Activated CD4-positive, alpha-beta T cell treated with anti-CD3 and anti-CD28 coated beads, Interleukin-2, amount 50 U/mL, for 1 hour (primary cell): ENCODE measurements at regions not wholly inside any gene's neighbourhood (a gene's known extent, or its start where the extent isn't known, plus 50 kb on each side); places are given as distances from the start of the nearest gene placed in this dataset.

Source experiments
- DNase-seq: peaks from one replicate; pipeline ENCODE4 v3.0.0-alpha.2; 2020

DNA sequence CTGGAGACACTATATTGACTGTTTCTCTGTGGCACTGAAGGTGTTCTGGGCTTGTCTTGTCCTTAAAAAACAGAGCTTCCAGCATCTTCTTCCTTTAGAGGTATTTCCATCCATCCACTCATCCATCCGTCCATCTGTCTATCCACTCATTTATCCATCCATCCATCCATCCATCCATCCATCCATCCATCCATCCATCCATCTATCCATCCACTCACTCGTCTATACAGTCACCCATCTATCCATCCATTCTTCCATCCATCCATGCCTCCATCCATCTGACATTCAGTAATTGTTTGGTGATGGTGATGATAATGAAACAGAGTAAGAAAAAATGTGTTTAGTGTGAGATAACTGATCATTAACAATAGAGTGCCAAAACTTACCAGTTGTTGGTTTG, 334.8 kb downstream of the NSG2 start:
- DNase-seq, result no peak

DNA sequence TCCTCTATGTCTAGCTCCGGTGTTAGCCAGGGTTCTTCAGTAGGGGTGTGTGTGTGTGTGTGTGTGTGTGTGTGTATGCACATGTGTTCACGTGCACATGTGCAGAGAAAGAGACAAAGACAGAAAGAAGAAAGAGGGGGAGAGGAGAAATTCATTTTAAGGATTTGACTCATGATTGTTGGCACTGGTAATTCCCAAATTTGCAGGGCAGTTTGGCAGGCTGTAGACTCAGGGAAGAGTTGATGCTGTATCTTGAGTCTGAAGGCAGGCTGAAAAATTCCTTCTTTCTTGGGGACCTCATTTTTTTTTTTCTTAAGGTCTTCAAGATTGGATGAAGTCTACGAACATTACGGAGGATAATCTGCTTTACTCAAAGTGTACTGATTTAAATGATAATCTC, 335.7 kb downstream of the NSG2 start:
- DNase-seq, result no peak

DNA sequence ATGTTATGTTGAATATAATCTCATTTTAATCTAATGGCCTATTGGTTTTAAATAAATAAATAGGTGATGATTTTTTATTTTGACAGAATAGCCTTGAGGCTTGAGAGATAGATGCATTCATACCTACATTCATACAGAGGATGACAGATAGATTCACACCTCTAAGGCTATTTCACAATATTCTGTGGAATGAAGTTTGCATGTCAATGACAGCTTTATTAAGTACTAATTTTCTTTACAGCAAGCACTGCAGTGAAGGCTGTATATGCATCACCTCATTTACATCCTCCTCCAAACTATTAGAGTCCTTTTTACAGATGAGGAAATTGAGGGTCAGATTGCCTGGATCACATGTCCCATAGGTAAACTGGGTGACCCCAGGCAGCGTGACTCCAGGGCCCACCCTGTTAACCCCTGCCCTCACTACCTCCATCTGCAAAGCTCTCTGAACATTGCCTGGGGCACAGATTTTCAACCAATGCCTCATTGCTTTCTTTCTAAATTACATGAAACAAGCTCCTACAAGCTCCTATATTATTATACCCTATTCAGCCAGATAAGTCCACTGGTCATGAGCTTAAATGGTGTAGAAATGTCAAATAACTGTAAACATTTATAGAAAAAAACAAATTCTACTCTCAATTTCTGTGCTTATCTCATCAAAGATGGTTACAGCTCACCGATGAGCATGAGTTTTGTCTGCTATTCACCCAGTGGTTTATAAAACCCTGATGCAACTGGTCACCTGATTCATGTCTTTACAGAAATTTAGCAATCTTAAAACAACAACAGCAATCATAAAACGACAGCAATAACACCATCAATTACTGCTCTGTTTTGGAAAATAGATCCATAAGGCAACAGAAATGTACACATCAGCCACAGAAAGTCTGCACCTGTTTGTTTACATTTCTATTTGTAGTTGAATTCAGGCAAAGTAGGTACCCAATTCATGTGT, 338.0 kb downstream of the NSG2 start:
- DNase-seq, result no peak

DNA sequence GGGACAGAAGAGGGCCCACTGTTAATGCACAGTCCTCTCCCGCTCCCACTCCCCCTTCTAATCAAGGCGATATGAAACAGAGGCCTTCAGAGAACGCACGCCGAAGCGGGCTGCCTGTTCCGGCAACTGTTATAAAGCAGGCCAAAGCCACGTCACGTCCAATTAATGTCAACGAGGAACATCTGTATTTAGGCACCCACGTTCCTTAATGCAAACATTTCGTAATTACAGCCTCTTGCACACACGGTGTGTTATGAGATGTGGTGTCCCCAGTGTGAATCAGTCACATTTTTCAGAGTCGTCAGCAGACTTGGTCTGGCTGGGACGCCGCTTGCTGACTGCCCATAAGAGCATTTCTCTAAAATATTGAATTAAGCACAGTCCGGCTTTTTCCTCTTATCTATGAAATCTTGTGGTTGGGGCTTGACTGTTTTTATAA, 339.0 kb downstream of the NSG2 start:
- DNase-seq, result no peak

DNA sequence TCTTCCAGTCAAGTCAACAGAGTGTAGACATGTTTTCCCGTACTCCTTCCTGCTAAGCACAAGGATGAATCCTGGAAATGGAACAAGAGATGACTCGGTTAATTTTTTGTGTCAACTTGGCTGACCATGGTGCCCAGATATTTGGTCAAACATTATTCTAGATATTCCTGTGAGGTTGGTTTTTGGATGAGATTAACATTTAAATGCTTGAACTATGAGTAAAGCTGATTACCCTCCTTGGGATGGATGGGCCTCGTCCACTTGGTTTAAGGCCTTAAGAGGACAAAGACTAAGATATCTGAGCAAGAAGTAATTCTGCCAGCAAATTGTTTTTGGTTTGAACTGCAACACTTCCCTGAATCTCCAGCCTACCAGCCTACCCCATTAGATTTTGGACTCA, 338.1 kb upstream of the MSX2 start:
- no peak for DNase-seq

DNA sequence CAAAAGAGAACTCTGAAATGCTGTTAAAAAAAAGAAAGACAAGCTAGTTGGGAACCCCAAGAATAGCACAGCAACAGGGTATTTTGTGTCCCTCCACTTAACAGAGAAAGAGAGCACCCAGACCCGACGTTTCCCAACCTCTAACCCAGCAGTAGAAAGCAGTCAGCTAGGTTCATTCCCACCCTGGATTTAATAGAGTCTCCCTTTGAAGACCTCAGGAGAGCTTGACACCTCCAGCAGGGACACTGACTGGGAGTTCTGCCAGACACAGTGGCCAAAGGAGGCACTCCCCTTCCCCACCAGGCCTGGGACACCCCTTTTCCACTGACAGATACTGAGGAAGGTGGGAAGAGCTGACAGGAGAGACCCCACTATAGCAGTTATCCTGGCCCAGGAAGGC, 337.5 kb upstream of the MSX2 start:
- no peak for DNase-seq

DNA sequence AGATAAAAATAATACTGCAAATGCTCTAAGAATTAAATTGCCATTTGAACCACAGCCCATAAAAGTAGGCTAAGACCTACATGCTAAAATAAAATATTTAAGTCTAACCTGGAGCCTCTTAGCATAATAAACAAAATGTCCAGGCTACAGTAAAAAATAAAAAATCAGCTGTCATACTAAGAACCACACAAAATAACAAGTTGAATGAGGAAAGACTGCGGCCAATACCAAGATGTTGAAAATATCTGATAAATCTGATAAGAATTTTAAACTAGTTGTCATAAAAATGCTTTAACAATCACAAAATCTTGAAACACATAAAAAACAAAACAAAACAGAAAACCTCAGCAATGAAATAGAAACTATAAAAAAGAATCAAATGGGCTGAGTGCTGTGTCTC, 336.9 kb upstream of the MSX2 start:
- DNase-seq, result no peak

DNA sequence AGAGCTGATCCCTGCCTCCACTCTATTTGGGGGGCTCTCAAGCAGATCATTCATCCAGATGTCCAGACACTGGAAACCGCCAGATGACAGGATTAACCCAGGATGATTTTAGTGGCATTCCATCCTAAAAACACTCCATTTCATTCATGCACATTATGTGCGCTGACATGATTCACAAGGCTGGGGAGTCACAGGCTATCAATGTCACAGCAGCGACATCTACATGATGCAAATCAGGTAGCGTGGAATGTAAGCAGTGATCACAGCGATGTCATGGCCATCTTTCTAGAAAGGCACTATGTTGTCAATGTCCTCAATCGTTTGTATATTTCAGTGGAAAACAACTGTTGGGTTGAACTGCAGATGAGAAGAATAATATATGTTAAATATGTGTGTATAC, 331.5 kb upstream of the MSX2 start:
- DNase-seq, result no peak

DNA sequence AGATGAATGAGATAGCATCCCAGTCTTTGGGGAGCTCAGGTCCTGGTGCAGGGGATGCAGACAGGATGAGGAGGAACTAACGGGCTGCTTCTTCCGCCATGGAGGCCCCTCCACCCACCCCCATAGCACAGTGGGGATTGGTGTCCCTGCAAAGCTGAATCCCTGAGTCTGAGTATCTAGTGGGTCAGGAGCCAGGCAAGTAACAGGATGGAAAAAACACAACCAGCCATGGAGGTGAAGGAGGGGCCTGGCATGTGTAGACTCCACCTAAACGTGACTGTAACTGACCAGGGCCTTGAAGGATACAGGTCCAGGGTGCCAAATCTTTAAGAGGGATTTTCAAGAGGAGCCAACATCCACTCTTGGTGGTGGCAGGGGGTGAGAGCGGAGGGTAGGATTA, 327.8 kb upstream of the MSX2 start:
- no peak for DNase-seq

DNA sequence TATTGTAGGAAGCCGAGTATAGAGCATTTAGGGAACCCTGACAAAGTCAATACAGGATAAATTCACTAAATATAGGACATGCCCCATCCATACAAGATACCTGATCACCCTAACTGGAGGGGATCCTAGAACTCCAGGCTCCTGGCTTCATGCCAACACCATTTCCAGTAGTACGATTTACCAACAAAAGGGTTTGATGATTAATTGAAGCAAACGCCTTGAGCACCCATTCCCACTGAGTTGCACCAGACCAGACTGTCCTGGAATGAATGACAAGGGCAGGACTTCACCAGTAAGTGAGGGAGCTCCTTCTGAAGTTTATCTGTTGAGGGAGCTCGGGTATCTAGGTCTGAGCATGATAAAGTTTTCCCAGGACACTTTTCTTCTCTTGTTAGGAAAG, 327.2 kb upstream of the MSX2 start:
- no peak for DNase-seq

DNA sequence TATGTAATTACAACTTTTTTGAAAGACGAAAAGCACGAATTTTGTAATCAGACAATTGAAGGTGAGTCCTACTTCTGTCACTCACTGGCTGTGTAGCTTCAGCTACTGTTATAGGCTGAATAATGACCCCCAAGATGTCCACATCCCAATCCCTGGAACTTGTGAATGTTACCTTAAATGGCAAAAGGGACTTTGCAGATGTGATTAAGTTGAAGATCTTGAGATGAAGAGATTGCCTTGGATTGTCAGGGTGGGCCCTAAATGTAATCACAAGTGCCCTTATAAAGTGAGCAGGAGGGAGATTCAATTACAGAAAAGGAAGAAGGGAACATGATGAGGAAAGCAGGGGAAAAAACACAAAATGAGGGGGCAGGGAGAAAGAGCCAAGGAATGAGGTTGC, 326.2 kb upstream of the MSX2 start:
- no peak for DNase-seq

DNA sequence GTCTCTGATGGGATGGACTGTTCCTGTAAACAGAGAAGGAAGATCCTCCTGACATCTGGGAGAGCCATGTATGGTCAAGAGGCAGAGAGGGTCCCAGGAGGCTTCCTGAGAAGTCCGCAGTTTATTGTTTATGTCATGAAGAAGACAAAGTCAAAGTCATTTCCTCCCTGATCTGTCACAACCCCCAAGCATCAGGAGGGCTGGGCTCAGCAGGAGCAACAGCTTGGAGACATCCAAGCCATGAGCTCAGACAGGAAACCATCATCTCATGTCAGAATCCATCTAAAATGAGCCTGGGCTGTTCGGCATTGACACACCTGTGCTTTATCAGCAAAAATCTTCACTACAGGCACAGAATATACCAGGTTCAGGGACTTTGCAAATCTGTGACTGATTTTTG, 325.0 kb upstream of the MSX2 start:
- no peak for DNase-seq

DNA sequence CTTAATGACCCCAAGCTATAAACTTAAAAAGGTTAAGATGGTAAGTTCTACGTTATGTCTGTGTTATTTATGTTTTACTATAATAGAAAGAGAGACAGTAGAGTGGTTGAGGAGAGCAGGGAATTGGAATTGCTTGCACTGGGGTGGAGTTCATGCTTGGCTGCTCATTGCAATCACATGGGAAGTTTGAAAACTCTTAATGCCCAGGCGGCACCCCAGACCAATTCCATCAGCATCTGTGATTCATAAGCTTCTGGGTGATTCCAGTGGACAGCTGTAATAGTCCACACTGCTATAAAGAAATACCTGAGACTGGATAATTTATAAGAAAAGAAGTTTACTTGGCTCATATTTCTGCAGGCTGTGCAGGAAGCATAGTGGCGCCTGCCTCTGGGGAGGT, 323.9 kb upstream of the MSX2 start:
- no peak for DNase-seq

DNA sequence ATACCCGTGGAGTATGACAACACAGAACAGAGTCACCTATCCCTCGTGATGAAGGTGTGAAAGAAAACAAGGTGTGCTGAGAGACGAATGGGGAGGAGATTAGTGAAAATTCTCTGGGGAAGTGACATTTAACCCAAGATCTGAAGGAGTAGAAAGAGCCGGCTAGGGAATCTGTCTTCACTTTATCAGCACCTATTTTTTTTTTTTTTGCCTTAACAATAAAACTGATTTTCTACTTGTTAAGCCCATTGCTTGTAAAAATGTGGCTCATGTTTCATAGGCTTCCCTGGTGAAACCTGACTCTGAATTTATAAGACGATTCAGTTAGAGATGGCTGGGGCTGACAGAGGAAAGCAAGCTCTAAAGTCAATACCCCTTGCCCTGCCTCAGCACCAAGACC, 322.6 kb upstream of the MSX2 start:
- no peak for DNase-seq

DNA sequence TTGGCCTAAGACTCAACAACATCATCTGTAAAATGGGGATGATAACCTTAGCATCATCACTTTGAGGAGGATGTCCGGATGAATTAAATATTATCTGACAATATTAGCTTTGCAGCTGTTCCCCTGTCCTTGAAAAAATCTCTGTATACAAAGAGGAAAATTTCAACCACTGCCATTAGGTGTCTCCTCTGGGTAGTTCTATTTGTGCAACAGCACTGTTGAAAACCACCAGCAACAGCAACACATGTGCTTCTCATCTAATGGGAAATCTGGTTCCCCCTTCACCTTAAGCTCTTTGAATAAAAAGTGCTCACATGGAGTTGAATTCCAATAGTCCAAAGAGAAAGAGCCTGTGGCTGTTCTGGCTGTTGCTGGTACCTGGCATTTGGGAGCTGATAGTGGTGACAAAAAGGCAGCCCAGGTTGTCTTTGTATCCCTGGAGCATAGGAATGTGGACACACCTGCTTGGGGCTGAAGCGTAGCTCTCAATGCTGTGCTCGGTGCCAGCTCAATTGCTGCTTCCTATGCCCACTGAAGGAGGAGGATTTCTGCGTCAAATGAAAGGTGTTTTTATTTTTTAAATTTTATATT, 322.1 kb upstream of the MSX2 start:
- no peak for DNase-seq

DNA sequence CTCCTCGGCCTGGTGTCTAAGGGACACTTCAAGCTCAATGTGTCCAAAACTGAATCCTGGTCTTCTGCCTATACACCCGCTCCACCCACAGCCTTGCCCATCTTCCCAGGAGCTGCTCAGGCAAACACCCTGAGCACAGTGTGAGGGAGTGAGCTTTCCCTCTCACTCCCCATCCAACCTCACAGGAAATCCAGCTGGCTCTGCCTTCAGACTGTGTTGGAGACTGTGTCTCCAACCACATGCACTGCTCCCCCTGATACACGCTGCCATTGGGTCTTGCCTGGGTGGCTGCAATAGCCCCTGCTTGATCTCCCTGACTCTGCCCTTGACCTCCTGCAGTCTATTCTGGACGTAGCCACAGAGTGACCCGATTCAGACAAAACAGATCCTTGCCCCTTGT, 319.5 kb upstream of the MSX2 start:
- DNase-seq, result no peak

DNA sequence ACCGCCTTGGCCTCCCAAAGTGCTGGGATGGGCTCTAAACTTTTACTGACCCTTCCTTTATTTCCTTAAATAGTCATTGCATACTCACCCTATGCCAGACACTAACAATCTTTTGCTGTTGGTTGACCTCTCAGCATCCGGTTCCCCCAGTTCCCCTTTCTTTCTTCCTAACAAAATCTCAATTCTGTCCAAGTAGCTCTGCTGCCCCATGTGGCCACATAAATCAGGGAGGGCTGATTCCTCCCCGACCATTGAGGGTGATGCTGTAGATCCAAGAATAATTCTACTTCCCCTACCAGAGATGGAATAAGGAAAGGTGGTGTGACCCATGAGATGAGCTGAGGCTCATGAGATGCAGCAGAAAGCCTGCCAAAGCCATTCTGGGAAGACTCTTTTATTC, 315.3 kb upstream of the MSX2 start:
- no peak for DNase-seq

DNA sequence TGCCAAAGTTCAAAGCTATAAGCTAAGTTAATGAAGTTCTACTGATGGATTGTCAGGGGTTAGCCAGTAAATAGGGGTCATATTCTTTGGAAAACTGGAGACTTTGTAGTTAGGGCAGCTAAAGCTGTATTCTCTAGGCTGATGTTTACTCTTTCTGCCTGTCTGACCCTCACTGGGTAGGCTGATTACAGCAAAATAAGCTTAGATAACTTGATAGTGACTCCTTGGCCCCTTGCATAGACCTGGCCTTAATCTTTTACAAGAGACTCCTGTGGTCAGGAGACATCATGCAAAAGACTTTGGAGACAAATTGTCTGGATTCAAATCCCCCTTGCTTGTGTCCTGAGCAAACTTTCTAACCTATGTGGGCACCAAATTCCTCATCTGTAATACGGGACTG, 314.4 kb upstream of the MSX2 start:
- DNase-seq, result no peak

DNA sequence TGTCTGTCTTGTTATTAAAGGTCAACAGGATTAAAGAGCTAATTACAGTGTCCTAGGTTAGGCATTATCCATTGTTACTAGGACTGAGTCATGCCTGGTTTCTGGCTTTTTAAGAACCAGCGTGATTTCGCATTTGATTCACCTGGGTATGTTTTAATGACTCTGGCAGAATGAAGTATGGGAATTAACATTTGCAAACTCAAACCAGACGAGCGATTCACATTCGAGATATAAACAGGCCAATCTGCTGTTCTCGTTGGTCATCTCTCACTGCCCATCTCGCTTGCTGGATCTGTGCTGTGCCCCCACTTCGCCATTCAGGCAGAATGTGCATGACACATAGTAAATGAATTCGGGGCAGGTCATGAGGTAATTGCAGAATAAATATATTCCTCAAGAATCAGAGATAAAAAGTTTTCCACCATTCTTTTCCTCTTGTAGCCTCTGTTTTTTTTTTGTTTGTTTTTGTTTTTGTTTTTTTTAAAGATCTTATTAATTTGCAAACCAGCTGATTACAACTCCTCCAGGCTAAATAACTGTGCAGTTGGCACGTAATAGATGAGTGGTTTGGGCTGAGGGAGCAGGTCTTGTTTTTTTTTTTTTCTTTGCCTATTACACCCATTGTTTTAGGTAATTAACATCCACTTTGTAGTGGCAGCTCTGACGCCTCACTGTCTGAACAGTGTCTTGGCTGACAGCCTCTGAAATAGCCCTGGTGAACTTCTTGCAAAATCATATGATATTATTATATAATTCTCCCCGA, 313.5 kb upstream of the MSX2 start:
- DNase-seq, result no peak

DNA sequence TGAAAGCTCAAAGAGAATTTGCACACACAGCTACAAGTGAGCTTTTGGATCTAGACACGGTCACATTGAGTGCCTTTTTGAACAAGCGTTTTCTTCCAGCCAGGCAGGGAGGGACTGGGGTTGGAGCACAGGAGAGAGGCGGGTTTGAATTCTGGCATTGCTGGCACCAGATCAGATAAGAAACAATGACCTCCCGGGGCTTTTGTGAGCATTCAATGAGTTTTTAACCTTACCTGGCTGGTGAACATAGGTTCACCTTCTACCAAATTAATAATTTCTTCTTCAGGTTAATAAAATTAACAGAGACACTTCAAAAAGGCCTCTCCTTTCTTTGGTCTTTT, 312.9 kb upstream of the MSX2 start:
- DNase-seq, result no peak

DNA sequence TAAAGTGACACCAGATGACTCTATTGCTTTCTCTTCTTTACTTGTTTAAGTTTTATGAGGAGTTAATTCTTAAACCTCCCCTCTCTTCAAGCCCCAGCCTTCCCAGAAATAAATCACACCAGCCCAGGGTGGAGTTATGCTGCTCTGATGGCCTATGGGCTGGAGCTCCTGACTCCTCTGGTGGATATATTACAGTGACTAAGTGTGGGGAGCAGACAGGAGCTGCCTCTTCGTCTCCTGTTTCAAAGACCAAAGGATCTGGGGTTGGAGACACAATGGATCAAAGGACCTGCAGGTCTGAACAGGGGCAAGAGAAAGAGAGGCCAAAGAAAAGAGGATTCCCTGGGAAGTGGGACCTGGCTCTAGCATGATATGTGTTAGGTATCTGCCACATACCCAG, 312.0 kb upstream of the MSX2 start:
- DNase-seq, result no peak

DNA sequence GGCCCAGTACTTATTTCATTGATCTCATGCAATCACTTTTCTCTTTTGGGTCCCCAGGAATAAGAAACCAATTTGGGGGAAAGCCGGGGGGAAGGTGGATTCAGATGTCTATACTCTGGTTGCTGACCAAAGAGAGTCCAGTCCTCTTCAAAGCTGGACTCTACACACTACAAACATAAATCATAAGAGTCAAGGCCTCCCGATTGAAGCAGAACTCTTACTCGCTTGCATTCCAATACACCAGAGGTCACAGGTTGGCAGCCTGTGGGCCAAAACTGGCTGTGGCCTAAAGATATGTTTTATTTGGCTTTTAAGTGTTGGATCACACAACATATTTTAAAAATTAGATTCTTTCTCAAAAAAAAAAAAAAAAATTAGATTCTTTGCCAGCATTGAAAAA, 311.4 kb upstream of the MSX2 start:
- DNase-seq, result no peak

DNA sequence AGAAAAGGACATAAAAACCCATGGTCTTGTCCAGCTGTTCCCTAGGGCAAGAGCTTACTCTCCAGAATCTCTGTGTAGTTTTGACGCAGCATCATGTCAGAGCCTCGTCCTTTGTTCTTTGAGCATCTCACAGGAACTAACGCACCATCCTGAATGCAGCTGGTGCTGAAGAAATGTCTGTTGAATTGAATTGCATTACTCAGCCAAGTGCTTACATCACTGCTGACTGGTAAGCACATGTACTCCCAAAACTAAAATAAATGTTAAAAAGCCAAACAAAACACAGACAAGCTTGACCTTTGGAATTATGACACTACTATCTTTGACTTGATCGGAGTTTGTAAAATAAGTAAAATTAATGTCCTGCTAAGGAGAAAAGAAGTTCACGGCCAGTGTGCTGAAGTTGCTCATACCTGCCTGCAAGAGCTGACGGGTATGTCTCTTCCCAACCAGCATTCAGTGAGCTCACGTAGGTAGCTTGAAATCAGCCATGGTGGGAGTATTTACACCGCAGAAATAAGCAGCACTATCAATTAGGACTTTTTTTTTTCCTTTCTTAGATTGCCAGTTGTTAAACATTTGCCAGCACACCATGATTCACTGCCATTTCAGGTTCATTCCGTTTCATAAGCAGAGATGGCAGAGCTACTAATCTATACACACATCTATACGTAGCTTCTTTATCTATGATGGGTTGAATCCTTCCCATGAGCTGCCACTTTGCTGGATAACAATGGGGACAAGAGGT, 310.6 kb upstream of the MSX2 start:
- no peak for DNase-seq
